ENCODE measurements at regions not wholly inside any gene's neighbourhood (a gene's known extent, or its start where the extent isn't known, plus 50 kb on each side); places are given as distances from the start of the nearest gene placed in this dataset.

GRCh38 chr12:126108247-126108646 lies 1043.0 kb downstream of the AACS start:
- Mint-ChIP-seq H3K4me1 (no peaks in the 10 kb centered on the region), H3K9me3 (peaks cover 99% of the 10 kb centered on the region), H3K4me3 (no peak overlapping the region), H3K36me3 (ENCODE audit: low read depth) (peaks cover 31% of the 10 kb centered on the region), H3K27me3 (ENCODE audit: insufficient read depth, low read depth, poor library complexity) (no peaks in the 10 kb centered on the region), H3K27ac (no peak overlapping the region)
- Histone ChIP-seq H3K4me1 (ENCODE audit: insufficient read depth) (no peaks in the 10 kb centered on the region), H3K9me2 (ENCODE audit: insufficient read depth) (no peaks in the 10 kb centered on the region), H3K27me3 (ENCODE audit: insufficient read depth) (no peaks in the 10 kb centered on the region), H3K4me2 (no peak overlapping the region), H4K20me1 (replicated peaks; ENCODE audit: insufficient read depth) (no peaks in the 10 kb centered on the region), H3F3A (replicated peaks; ENCODE audit: low read depth) (no peaks in the 10 kb centered on the region), H3K4me3 (no peak overlapping the region), H2AFZ (no peak overlapping the region), H3K36me3 (ENCODE audit: insufficient read depth) (no peaks in the 10 kb centered on the region), H3K79me2 (replicated peaks; ENCODE audit: insufficient read depth) (no peaks in the 10 kb centered on the region), H3K27ac (ENCODE audit: low read depth) (no peak overlapping the region)
- ATAC-seq (no peak), DNase-seq (ENCODE audit: low spot score) (no peak)
- TF ChIP-seq CREB1 (CRISPR knock-in tag; IDR thresholded peaks at IDR 0.05; ENCODE audit: low read depth) (no peak), NANOG (IDR thresholded peaks at IDR 0.05; ENCODE audit: borderline replicate concordance) (no peak), ETS1 (IDR thresholded peaks at IDR 0.05) (no peak), POLR2AphosphoS5 (IDR thresholded peaks at IDR 0.05; ENCODE audit: low read depth) (no peak), CTCF (conservative IDR thresholded peaks at IDR 0.05; ENCODE audit: low read depth in 2 of 2) (no peak), REST (IDR thresholded peaks at IDR 0.05; ENCODE audit: unreplicated experiment) (no peak), EZH2phosphoT487 (IDR thresholded peaks at IDR 0.05; ENCODE audit: unreplicated experiment) (no peak)

GRCh38 chr12:126112141-126112540 lies 1046.9 kb downstream of the AACS start:
- Mint-ChIP-seq H3K27ac (no peak overlapping the region), H3K4me3 (no peak overlapping the region), H3K36me3 (ENCODE audit: low read depth) (peaks cover 45% of the 10 kb centered on the region), H3K27me3 (ENCODE audit: insufficient read depth, low read depth, poor library complexity) (peaks cover 4% of the 10 kb centered on the region), H3K9me3 (peaks cover 99% of the 10 kb centered on the region), H3K4me1 (no peaks in the 10 kb centered on the region)
- Histone ChIP-seq H3K4me2 (no peak overlapping the region), H3K9me2 (ENCODE audit: insufficient read depth) (no peaks in the 10 kb centered on the region), H3K27me3 (ENCODE audit: insufficient read depth) (no peaks in the 10 kb centered on the region), H3K36me3 (ENCODE audit: insufficient read depth) (no peaks in the 10 kb centered on the region), H3K79me2 (replicated peaks; ENCODE audit: insufficient read depth) (no peaks in the 10 kb centered on the region), H2AFZ (no peak overlapping the region), H3K27ac (ENCODE audit: low read depth) (no peak overlapping the region), H3F3A (replicated peaks; ENCODE audit: low read depth) (no peaks in the 10 kb centered on the region), H3K4me1 (ENCODE audit: insufficient read depth) (no peaks in the 10 kb centered on the region), H3K4me3 (no peak overlapping the region), H4K20me1 (replicated peaks; ENCODE audit: insufficient read depth) (no peaks in the 10 kb centered on the region)
- DNase-seq (ENCODE audit: low spot score) (no peak), ATAC-seq (no peak)
- TF ChIP-seq NANOG (IDR thresholded peaks at IDR 0.05; ENCODE audit: borderline replicate concordance) (no peak), ZNF331 (CRISPR knock-in tag; IDR thresholded peaks at IDR 0.05; ENCODE audit: low read depth) (no peak), REST (IDR thresholded peaks at IDR 0.05; ENCODE audit: unreplicated experiment) (no peak)
